Endothelial cell of umbilical vein (primary cell): ENCODE measurements at regions not wholly inside any gene's neighbourhood (a gene's known extent, or its start where the extent isn't known, plus 50 kb on each side); places are given as distances from the start of the nearest gene placed in this dataset.

ENCODE experiments used
- BruUV-seq: library from RNA; stranded (reverse); fragments of 400-500 nt; replicated peaks from 2 replicates; lab custom pipeline; 2021; lab: Mats Ljungman, UMichigan
- CTCF ChIA-PET: fragments of 300-600, 350-600 bp; sonication (Branson Sonifier 250); formaldehyde crosslinking; loops from one replicate; lab custom pipeline; 2021; ENCODE audit warnings: antibody characterized with exemption, inconsistent platforms; lab: Charles Lee
- POLR2A ChIA-PET: fragments of 300-600, 350-600 bp; sonication (Branson Sonifier 250); formaldehyde crosslinking; loops from one replicate; lab custom pipeline; 2021; ENCODE audit warnings: antibody characterized with exemption, inconsistent platforms; lab: Charles Lee
- DNase-seq: peaks from one replicate; pipeline ENCODE4 v3.0.0-alpha.2; 2011; ENCODE audit warnings: low read depth, low spot score
- FAIRE-seq: peaks from 2 replicates; lab custom pipeline; 2011; peaks lifted over from hg19 to GRCh38; lab: Jason Lieb, UNC
- H2AFZ ChIP-seq: 2 replicates; pipeline ENCODE4 v1.6.0; 2012; ENCODE audit warnings: low read depth, low read length, control low read depth, inconsistent platforms
- H3K27ac ChIP-seq: 2 replicates; pipeline ENCODE4 v1.5.1; 2011; ENCODE audit warnings: low read depth, mild to moderate bottlenecking, control low read depth, low read length, moderate library complexity; ENCODE audit not compliant: insufficient read depth
- H3K27me3 ChIP-seq, 2 experiments: 2 replicates each; pipeline versions ENCODE4 v1.6.0 to v1.6.1; 2011; ENCODE audit warnings: low read length in 2 of 2, mixed read lengths in 1 of 2; ENCODE audit not compliant: control insufficient read depth in 2 of 2, insufficient read depth in 2 of 2
- H3K36me3 ChIP-seq, 2 experiments: 2 replicates in 1 of 2; 3 replicates in 1 of 2; pipeline ENCODE4 v1.5.1; 2011; ENCODE audit warnings: low read length in 2 of 2, mild to moderate bottlenecking in 1 of 2, moderate library complexity in 1 of 2; ENCODE audit not compliant: control insufficient read depth in 2 of 2, insufficient read depth in 2 of 2; ENCODE audit errors: extremely low read depth in 1 of 2
- H3K4me1 ChIP-seq: 3 replicates; pipeline ENCODE4 v1.5.1; 2011; ENCODE audit warnings: mild to moderate bottlenecking, low read length; ENCODE audit not compliant: control insufficient read depth, insufficient read depth; ENCODE audit errors: extremely low read depth
- H3K4me2 ChIP-seq: 2 replicates; pipeline ENCODE4 v1.6.1; 2011; ENCODE audit warnings: low read length, control low read depth, mixed read lengths; ENCODE audit not compliant: insufficient read depth
- H3K4me3 ChIP-seq, 3 experiments: fragments of 200-600 bp in 1 of 3; sonication (generic), shearing (Covaris generic) in 1 of 3; replicated peaks in 1 of 3; 2 replicates each; pipeline ENCODE4 v1.5.1; 2011 to 2016; ENCODE audit warnings: control low read depth in 3 of 3, low read length in 3 of 3, mild to moderate bottlenecking in 2 of 3, inconsistent platforms in 1 of 3, low read depth in 1 of 3, moderate library complexity in 1 of 3; ENCODE audit not compliant: insufficient read depth in 1 of 3
- H3K79me2 ChIP-seq: 2 replicates; pipeline ENCODE4 v1.6.0; 2012; ENCODE audit warnings: low read length, inconsistent platforms; ENCODE audit not compliant: control insufficient read depth, insufficient read depth
- H3K9ac ChIP-seq: replicated peaks from 2 replicates; pipeline ENCODE3; 2011; ENCODE audit warnings: low read length, control low read depth; ENCODE audit not compliant: insufficient read depth; ENCODE audit errors: extremely low read depth
- H3K9me1 ChIP-seq: replicated peaks from 3 replicates; pipeline ENCODE4 v1.6.0; 2011; ENCODE audit warnings: mild to moderate bottlenecking, low read length; ENCODE audit not compliant: control insufficient read depth, insufficient read depth; ENCODE audit errors: extremely low read depth
- H3K9me3 ChIP-seq: replicated peaks from 2 replicates; pipeline ENCODE4 v1.5.1; 2012; ENCODE audit warnings: low read length, inconsistent platforms; ENCODE audit not compliant: control insufficient read depth, insufficient read depth
- H4K20me1 ChIP-seq: replicated peaks from 2 replicates; pipeline ENCODE3; 2011; ENCODE audit warnings: mild to moderate bottlenecking, low read length; ENCODE audit not compliant: control insufficient read depth, insufficient read depth; ENCODE audit errors: extremely low read depth
- EZH2 ChIP-seq: IDR thresholded peaks from 2 replicates; pipeline ENCODE4 v1.6.1; 2012; ENCODE audit warnings: borderline replicate concordance, low read depth, mild to moderate bottlenecking, moderate library complexity, low read length, inconsistent platforms; ENCODE audit not compliant: severe bottlenecking
- FOS ChIP-seq: IDR thresholded peaks from 2 replicates; pipeline ENCODE4 v1.6.1; 2011; ENCODE audit warnings: mild to moderate bottlenecking, low read length, moderate library complexity, borderline replicate concordance; ENCODE audit not compliant: insufficient read depth
- POLR2A ChIP-seq: IDR thresholded peaks from 2 replicates; pipeline ENCODE4 v1.6.1; 2012; ENCODE audit warnings: low read depth, mild to moderate bottlenecking, control low read depth, low read length
- POLR2AphosphoS5 ChIP-seq: IDR thresholded peaks from 2 replicates; pipeline ENCODE4 v1.6.1; 2012; ENCODE audit warnings: low read depth, mild to moderate bottlenecking, control low read depth, low read length, moderate library complexity; ENCODE audit not compliant: insufficient read depth
- dilution Hi-C: fragments of 300-500 bp; cut with MboI; formaldehyde crosslinking; loops from one replicate; pipeline ENCODE4 v1.15.0; 2019; ENCODE audit warnings: low sequenced_read_pairs; ENCODE audit not compliant: extremely low pct_ligation_motif_present
- intact Hi-C: fragments of 100-400 bp; cut with micrococcal nuclease; formaldehyde crosslinking; loops from one replicate; pipeline ENCODE4 v1.10.0; 2022
- TF ChIP-seq, protein P1 (sequence below): IDR thresholded peaks from 2 replicates; pipeline ENCODE4 v1.6.1; 2011; ENCODE audit not compliant: insufficient read depth, insufficient read length

- intact Hi-C loops, result no loop called here
- no peaks in the 10 kb centered on the region for H3K9me1 ChIP-seq
- TF ChIP-seq POLR2AphosphoS5 (no peak), FOS (no peak)
- TF ChIP-seq, protein P1, sequence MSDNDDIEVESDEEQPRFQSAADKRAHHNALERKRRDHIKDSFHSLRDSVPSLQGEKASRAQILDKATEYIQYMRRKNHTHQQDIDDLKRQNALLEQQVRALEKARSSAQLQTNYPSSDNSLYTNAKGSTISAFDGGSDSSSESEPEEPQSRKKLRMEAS, result no peak
- H2AFZ ChIP-seq, result no peak overlapping the region
- DNase-seq, result no peak
- CTCF ChIA-PET, result no interaction called here
- peaks cover 5% of the 10 kb centered on the region for H3K9me3 ChIP-seq
- H3K27me3 ChIP-seq, result no peaks in the 10 kb centered on the region
- H3K4me3 ChIP-seq, result no peak overlapping the region
- no peaks in the 10 kb centered on the region for H3K79me2 ChIP-seq
- H4K20me1 ChIP-seq, result no peaks in the 10 kb centered on the region
- no peaks in the 10 kb centered on the region for H3K4me1 ChIP-seq
- no peak overlapping the region for H3K9ac ChIP-seq
- no peak for FAIRE-seq
- H3K27ac ChIP-seq, result no peak overlapping the region
- BruUV-seq, result no TSS peak
- no peaks in the 10 kb centered on the region for H3K36me3 ChIP-seq
- no peak overlapping the region for H3K4me2 ChIP-seq
- dilution Hi-C loops, result no loop called here
- POLR2A ChIA-PET, result no interaction called here
Observed at GRCh38 chr2:208669394-208669793, 262.8 kb downstream of the PTH2R start.

DNA sequence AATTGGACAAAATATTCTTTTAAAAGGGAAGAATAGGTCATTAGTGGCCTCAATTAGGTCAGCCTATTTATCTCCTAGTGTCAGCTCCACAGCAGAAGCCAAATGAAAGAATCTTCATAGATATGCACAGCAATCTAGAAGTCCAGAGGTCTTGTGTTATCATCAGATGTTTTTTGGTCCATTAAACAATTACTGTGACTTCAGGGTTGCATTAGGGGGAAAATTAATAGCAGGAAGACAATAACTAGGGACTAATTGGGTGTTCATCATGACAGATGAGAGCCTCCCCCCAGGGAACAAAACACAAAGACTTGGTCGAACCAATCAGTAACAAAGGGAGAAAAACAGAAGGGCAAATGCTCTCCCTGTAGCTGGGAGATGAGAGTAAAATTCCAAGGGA is 264.7 kb downstream of the PTH2R start:
- H2AFZ ChIP-seq, result no peak overlapping the region
- FAIRE-seq (no peak), DNase-seq (no peak)
- H3K4me3 ChIP-seq, result no peak overlapping the region
- no peaks in the 10 kb centered on the region for H3K79me2 ChIP-seq
- H3K4me2 ChIP-seq, result no peak overlapping the region
- H3K9me3 ChIP-seq, result peaks cover 5% of the 10 kb centered on the region
- no peaks in the 10 kb centered on the region for H3K4me1 ChIP-seq
- intact Hi-C loops (no loop called here), dilution Hi-C loops (no loop called here)
- no TSS peak for BruUV-seq
- H3K27me3 ChIP-seq, result no peaks in the 10 kb centered on the region
- TF ChIP-seq FOS (no peak), EZH2 (no peak), POLR2A (no peak), POLR2AphosphoS5 (no peak)
- H3K9me1 ChIP-seq, result no peaks in the 10 kb centered on the region
- H4K20me1 ChIP-seq, result no peaks in the 10 kb centered on the region
- ChIA-PET CTCF (no interaction called here), POLR2A (no interaction called here)
- H3K9ac ChIP-seq, result no peak overlapping the region
- no peaks in the 10 kb centered on the region for H3K36me3 ChIP-seq
- H3K27ac ChIP-seq, result no peak overlapping the region
